IMR-90 (cell line): ENCODE measurements at regions not wholly inside any gene's neighbourhood (a gene's known extent, or its start where the extent isn't known, plus 50 kb on each side); places are given as distances from the start of the nearest gene placed in this dataset.
"Not testable (repeated sequence)": the region's sequence is repeated elsewhere in the genome, so short reads cannot be mapped to it uniquely, and the experiment has no call there.

Experiments
- ATAC-seq: fragments of 200-7000 bp; cut with Tn5 transposase; 2 replicates; pipeline ENCODE4 v1.9.1; 2020; ENCODE audit warnings: low read depth, mild to moderate bottlenecking, moderate library complexity
- BruUV-seq: library from RNA; stranded (reverse); fragments of 400-500 nt; replicated peaks from 2 replicates; lab custom pipeline; 2021; lab: Mats Ljungman, UMichigan
- CTCF ChIA-PET: fragments of 300-600 bp; formaldehyde crosslinking; extraction: SDS; loops from one replicate; lab custom pipeline; 2021; ENCODE audit warnings: antibody characterized with exemption; lab: Yijun Ruan, JAX
- POLR2A ChIA-PET: fragments of 300-600 bp; sonication (Branson Sonifier 250); formaldehyde crosslinking; loops from one replicate; lab custom pipeline; 2022; ENCODE audit warnings: antibody characterized with exemption; ENCODE audit not compliant: unreplicated experiment; lab: Charles Lee
- DNase-seq: peaks from one replicate; pipeline ENCODE4 v3.0.0; 2013
- H2AFZ ChIP-seq: replicated peaks from 2 replicates; pipeline ENCODE3; 2013; ENCODE audit warnings: low read length, mild to moderate bottlenecking; ENCODE audit not compliant: poor library complexity
- H2AK5ac ChIP-seq: 2 replicates; pipeline ENCODE4 v1.6.1; 2013; ENCODE audit warnings: low read depth, low read length, inconsistent platforms
- H2AK9ac ChIP-seq: replicated peaks from 2 replicates; pipeline ENCODE3; 2013; ENCODE audit warnings: mild to moderate bottlenecking, low read depth, low read length, moderate library complexity; ENCODE audit not compliant: poor library complexity
- H2BK120ac ChIP-seq: 2 replicates; pipeline ENCODE4 v1.6.1; 2013; ENCODE audit warnings: low read depth, low read length, inconsistent platforms
- H2BK15ac ChIP-seq: 3 replicates; pipeline ENCODE4 v1.6.1; 2013; ENCODE audit warnings: low read depth, low read length, inconsistent platforms
- H2BK20ac ChIP-seq: 2 replicates; pipeline ENCODE4 v1.6.1; 2013; ENCODE audit warnings: low read depth, mild to moderate bottlenecking, inconsistent platforms, low read length, moderate library complexity
- H2BK5ac ChIP-seq: 2 replicates; pipeline ENCODE4 v1.6.1; 2013; ENCODE audit warnings: mild to moderate bottlenecking, low read depth, low read length, inconsistent platforms; ENCODE audit not compliant: poor library complexity, severe bottlenecking
- H3K14ac ChIP-seq: replicated peaks from 2 replicates; pipeline ENCODE4 v1.6.1; 2013; ENCODE audit warnings: low read depth, low read length, inconsistent platforms
- H3K18ac ChIP-seq: 2 replicates; pipeline ENCODE4 v1.6.1; 2013; ENCODE audit warnings: low read depth, low read length, control low read depth
- H3K23ac ChIP-seq: 2 replicates; pipeline ENCODE4 v1.6.1; 2013; ENCODE audit warnings: low read depth, low read length, inconsistent platforms
- H3K27ac ChIP-seq: 2 replicates; pipeline ENCODE4 v1.5.1; 2013; ENCODE audit warnings: mild to moderate bottlenecking, control low read depth, low read length; ENCODE audit not compliant: insufficient read depth
- H3K27me3 ChIP-seq: 2 replicates; pipeline ENCODE4 v1.6.1; 2013; ENCODE audit warnings: low read length; ENCODE audit not compliant: control insufficient read depth, insufficient read depth
- H3K36me3 ChIP-seq: 2 replicates; pipeline ENCODE4 v1.6.1; 2013; ENCODE audit warnings: low read length, mixed read lengths; ENCODE audit not compliant: control insufficient read depth, insufficient read depth
- H3K4ac ChIP-seq: 2 replicates; pipeline ENCODE4 v1.6.1; 2013; ENCODE audit warnings: low read depth, low read length, inconsistent platforms
- H3K4me1 ChIP-seq: 2 replicates; pipeline ENCODE4 v1.6.1; 2013; ENCODE audit warnings: low read length, mixed read lengths; ENCODE audit not compliant: control insufficient read depth, insufficient read depth
- H3K4me2 ChIP-seq: 2 replicates; pipeline ENCODE4 v1.6.1; 2013; ENCODE audit warnings: low read depth, mild to moderate bottlenecking, control low read depth, low read length, moderate library complexity
- H3K4me3 ChIP-seq: 2 replicates; pipeline ENCODE4 v1.5.1; 2013; ENCODE audit warnings: low read depth, mild to moderate bottlenecking, control low read depth, low read length, moderate library complexity; ENCODE audit not compliant: insufficient read depth
- H3K56ac ChIP-seq: 2 replicates; pipeline ENCODE4 v1.6.1; 2013; ENCODE audit warnings: low read length, inconsistent platforms; ENCODE audit not compliant: insufficient read depth; ENCODE audit errors: extremely low read depth
- H3K79me1 ChIP-seq, 2 experiments: 2 replicates each; pipeline ENCODE4 v1.6.1; 2013; ENCODE audit warnings: low read length in 2 of 2, inconsistent platforms in 1 of 2, low read depth in 1 of 2
- H3K9ac ChIP-seq: 2 replicates; pipeline ENCODE4 v1.6.1; 2013; ENCODE audit warnings: low read depth, low read length, control low read depth
- H3K9me1 ChIP-seq: 2 replicates; pipeline ENCODE4 v1.6.1; 2013; ENCODE audit warnings: low read length, inconsistent platforms; ENCODE audit not compliant: insufficient read depth
- H3K9me3 ChIP-seq: 2 replicates; pipeline ENCODE4 v1.6.1; 2013; ENCODE audit warnings: low read length; ENCODE audit not compliant: control insufficient read depth, insufficient read depth
- H4K20me1 ChIP-seq: 2 replicates; pipeline ENCODE4 v1.6.1; 2013; ENCODE audit warnings: low read length, inconsistent platforms; ENCODE audit not compliant: insufficient read depth
- H4K5ac ChIP-seq: 2 replicates; pipeline ENCODE4 v1.6.1; 2013; ENCODE audit warnings: mild to moderate bottlenecking, low read depth, low read length, control low read depth
- H4K8ac ChIP-seq, 2 experiments: 2 replicates each; pipeline ENCODE4 v1.6.1; 2013; ENCODE audit warnings: low read depth in 2 of 2, low read length in 2 of 2, control low read depth in 1 of 2, inconsistent platforms in 1 of 2
- H4K91ac ChIP-seq: 2 replicates; pipeline ENCODE4 v1.6.1; 2013; ENCODE audit warnings: low read depth, low read length, inconsistent platforms; ENCODE audit not compliant: insufficient read depth
- CHD1 ChIP-seq: IDR thresholded peaks from 2 replicates; pipeline ENCODE4 v1.6.1; 2012; ENCODE audit warnings: low read depth, low read length, improper control_type of control experiment
- MAFK ChIP-seq: IDR thresholded peaks from 2 replicates; pipeline ENCODE4 v1.6.1; 2012; ENCODE audit warnings: low read depth, low read length, improper control_type of control experiment
- MAZ ChIP-seq: IDR thresholded peaks from 2 replicates; pipeline ENCODE4 v1.6.1; 2012; ENCODE audit warnings: low read depth, mild to moderate bottlenecking, low read length, improper control_type of control experiment, moderate library complexity, borderline replicate concordance
- NFE2L2 ChIP-seq: fragments of 150-350 bp; IDR thresholded peaks from 2 replicates; pipeline ENCODE4 v1.6.1; 2016; ENCODE audit warnings: low read depth, mild to moderate bottlenecking, low read length
- RAD21 ChIP-seq: IDR thresholded peaks from 2 replicates; pipeline ENCODE4 v1.6.1; 2012; ENCODE audit warnings: low read length, improper control_type of control experiment
- RCOR1 ChIP-seq: IDR thresholded peaks from 2 replicates; pipeline ENCODE4 v1.6.1; 2012; ENCODE audit warnings: mild to moderate bottlenecking, low read length, improper control_type of control experiment; ENCODE audit not compliant: insufficient replicate concordance
- WGBS, 2 experiments: methylation state at CpG; one replicate each; pipeline versions ENCODE4 v1.1.5 to v1.1.7; 2013; ENCODE audit warnings: missing lambda C conversion rate in 2 of 2; ENCODE audit not compliant: insufficient read length in 1 of 2; ENCODE audit errors: extremely low coverage in 2 of 2; 5-methylcytosine and 5-hydroxymethylcytosine counted together
- dilution Hi-C: fragments of 300-500 bp; cut with HindIII; formaldehyde crosslinking; loops from one replicate; pipeline ENCODE4 v1.14.3; 2018; ENCODE audit warnings: low sequenced_read_pairs; ENCODE audit not compliant: unreplicated experiment
- in situ Hi-C: fragments of 300-500 bp; cut with MboI; formaldehyde crosslinking; loops from 3 replicates; pipeline ENCODE4 v1.14.3; 2019; ENCODE audit warnings: low sequenced_read_pairs, inconsistent platforms, mixed read lengths
- intact Hi-C: fragments of 100-400 bp; cut with micrococcal nuclease; formaldehyde crosslinking; loops from 2 replicates; pipeline ENCODE4 v1.10.0; 2022
- TF ChIP-seq, protein P1 (sequence below): conservative IDR thresholded peaks from 2 replicates; pipeline ENCODE4 v1.5.1; 2012; ENCODE audit warnings: mild to moderate bottlenecking, low read depth, low read length, improper control_type of control experiment

DNA sequence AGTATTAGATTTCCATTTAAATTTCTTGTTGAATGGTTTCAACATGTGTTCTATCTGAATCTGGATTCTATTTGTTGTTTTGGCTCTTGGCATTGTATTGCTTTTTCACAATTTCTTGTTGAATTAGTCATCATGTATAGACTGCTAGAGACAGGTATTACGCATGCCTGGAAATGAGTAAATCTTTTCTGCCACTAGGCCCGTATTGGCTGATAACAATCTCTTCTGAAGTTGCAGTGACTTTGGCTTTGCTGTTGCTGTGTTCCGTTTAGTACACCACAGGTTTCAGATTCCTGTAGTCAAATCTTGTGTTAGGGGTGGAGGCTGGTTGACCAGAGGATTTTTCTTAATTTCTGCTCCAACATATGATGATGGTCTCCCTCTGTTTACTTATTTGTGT is 1339.4 kb downstream of the GRIK2 start:
- CTCF ChIA-PET = no interaction called here
- Histone ChIP-seq H3K4me3 (no peak overlapping the region), H3K23ac (no peak overlapping the region), H3K36me3 (no peaks in the 10 kb centered on the region), H2BK20ac (no peak overlapping the region), H3K9ac (no peak overlapping the region), H2BK15ac (no peak overlapping the region), H3K9me3 (no peaks in the 10 kb centered on the region; the same call in 1 of the 2 replicates), H2AFZ (no peak overlapping the region), H3K27me3 (no peaks in the 10 kb centered on the region), H3K14ac (no peak overlapping the region), H2BK5ac (no peak overlapping the region), H4K20me1 (no peaks in the 10 kb centered on the region), H2BK120ac (no peak overlapping the region), H4K8ac (no peak overlapping the region), H3K18ac (no peak overlapping the region), H4K5ac (no peak overlapping the region), H3K4me1 (no peaks in the 10 kb centered on the region; the same call in 1 of the 2 replicates), H3K79me1 (no peaks in the 10 kb centered on the region), H2AK9ac (no peak overlapping the region), H3K9me1 (no peaks in the 10 kb centered on the region), H3K27ac (no peak overlapping the region), H4K91ac (no peak overlapping the region), H3K56ac (no peak overlapping the region), H2AK5ac (no peak overlapping the region), H3K4ac (no peak overlapping the region), H3K4me2 (no peak overlapping the region)
- in situ Hi-C loops = no loop called here
- POLR2A ChIA-PET = no interaction called here
- no peak for ATAC-seq
- TF ChIP-seq CHD1 = no peak
- TF ChIP-seq, protein P1, sequence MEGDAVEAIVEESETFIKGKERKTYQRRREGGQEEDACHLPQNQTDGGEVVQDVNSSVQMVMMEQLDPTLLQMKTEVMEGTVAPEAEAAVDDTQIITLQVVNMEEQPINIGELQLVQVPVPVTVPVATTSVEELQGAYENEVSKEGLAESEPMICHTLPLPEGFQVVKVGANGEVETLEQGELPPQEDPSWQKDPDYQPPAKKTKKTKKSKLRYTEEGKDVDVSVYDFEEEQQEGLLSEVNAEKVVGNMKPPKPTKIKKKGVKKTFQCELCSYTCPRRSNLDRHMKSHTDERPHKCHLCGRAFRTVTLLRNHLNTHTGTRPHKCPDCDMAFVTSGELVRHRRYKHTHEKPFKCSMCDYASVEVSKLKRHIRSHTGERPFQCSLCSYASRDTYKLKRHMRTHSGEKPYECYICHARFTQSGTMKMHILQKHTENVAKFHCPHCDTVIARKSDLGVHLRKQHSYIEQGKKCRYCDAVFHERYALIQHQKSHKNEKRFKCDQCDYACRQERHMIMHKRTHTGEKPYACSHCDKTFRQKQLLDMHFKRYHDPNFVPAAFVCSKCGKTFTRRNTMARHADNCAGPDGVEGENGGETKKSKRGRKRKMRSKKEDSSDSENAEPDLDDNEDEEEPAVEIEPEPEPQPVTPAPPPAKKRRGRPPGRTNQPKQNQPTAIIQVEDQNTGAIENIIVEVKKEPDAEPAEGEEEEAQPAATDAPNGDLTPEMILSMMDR = no peak
- no peak for TF ChIP-seq RAD21
- TF ChIP-seq RCOR1 = no peak
- no peak for TF ChIP-seq MAFK
- TF ChIP-seq MAZ = no peak
- no peak for TF ChIP-seq NFE2L2
- no TSS peak for BruUV-seq
- no CpG with 5 or more reads among the region's 3 CpGs for WGBS, 2 experiments
- dilution Hi-C loops = no loop called here
- intact Hi-C loops = no loop called here
- no peak for DNase-seq

DNA sequence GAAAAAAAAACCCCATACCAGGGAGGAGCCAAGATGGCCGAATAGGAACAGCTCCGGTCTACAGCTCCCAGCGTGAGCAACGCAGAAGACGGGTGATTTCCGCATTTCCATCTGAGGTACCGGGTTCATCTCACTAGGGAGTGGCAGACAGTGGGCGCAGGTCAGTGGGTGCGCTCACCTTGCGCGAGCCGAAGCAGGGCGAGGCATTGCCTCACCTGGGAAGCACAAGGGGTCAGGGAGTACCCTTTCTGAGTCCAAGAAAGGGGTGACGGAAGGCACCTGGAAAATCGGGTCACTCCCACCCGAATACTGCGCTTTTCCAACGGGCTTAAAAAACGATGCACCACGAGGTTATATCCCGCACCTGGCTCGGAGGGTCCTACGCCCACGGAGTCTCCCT is 1328.6 kb downstream of the GRIK2 start:
- H3K27me3 ChIP-seq, H4K20me1 ChIP-seq, H3K9me1 ChIP-seq, H2AK5ac ChIP-seq, DNase-seq, H2AK9ac ChIP-seq, H3K36me3 ChIP-seq, CTCF ChIA-PET, H2BK5ac ChIP-seq, ATAC-seq, H3K79me1 ChIP-seq, H3K18ac ChIP-seq, H2AFZ ChIP-seq, H3K4me2 ChIP-seq, H3K14ac ChIP-seq, H3K9me3 ChIP-seq, H3K56ac ChIP-seq, POLR2A ChIA-PET, H2BK120ac ChIP-seq, H3K9ac ChIP-seq, in situ Hi-C loops, dilution Hi-C loops, intact Hi-C loops, H3K27ac ChIP-seq, H3K4me3 ChIP-seq, BruUV-seq, H4K8ac ChIP-seq, H4K5ac ChIP-seq, H3K23ac ChIP-seq, H3K4me1 ChIP-seq, H3K4ac ChIP-seq, H4K91ac ChIP-seq, H2BK20ac ChIP-seq, H2BK15ac ChIP-seq: not testable (repeated sequence)
- WGBS, 2 experiments = 81% methylated on average over 11 of the region's 24 CpGs; no CpG with 5 or more reads in 1 of the 2 experiments
